SK-N-SH treated with all-trans-retinoic acid at 6 μM for 48 hours (cell line): ENCODE measurements at regions not wholly inside any gene's neighbourhood (a gene's known extent, or its start where the extent isn't known, plus 50 kb on each side); places are given as distances from the start of the nearest gene placed in this dataset.

Experiments
- ATAC-seq: fragments of 200-7000 bp; cut with Tn5 transposase; 3 replicates; pipeline ENCODE4 v1.9.1; 2020; ENCODE audit warnings: mild to moderate bottlenecking, moderate library complexity
- ARNTL ChIP-seq: fragments of 450-650 bp; formaldehyde crosslinking; IDR thresholded peaks from 2 replicates; pipeline ENCODE4 v1.5.0; 2020; ENCODE audit warnings: low read depth, mild to moderate bottlenecking, moderate library complexity, borderline replicate concordance
- BACH2 ChIP-seq: fragments of 250-450 bp; sonication (Bioruptor Pico); IDR thresholded peaks from 2 replicates; pipeline ENCODE4 v1.9.0; 2021; ENCODE audit warnings: mild to moderate bottlenecking, borderline replicate concordance
- CREB5 ChIP-seq: fragments of 250-450 bp; sonication (Bioruptor Pico); IDR thresholded peaks from 2 replicates; pipeline ENCODE4 v1.5.1; 2020; ENCODE audit warnings: low read depth, mild to moderate bottlenecking, moderate library complexity
- CSDC2 ChIP-seq: fragments of 250-450 bp; sonication (Bioruptor Pico); IDR thresholded peaks from 2 replicates; pipeline ENCODE4 v1.5.0; 2020; ENCODE audit warnings: mild to moderate bottlenecking, moderate library complexity
- ESRRG ChIP-seq: fragments of 250-450 bp; sonication (Bioruptor Pico); IDR thresholded peaks from 2 replicates; pipeline ENCODE4 v1.6.1; 2021; ENCODE audit warnings: mild to moderate bottlenecking
- GLIS3 ChIP-seq: fragments of 250-450 bp; sonication (Bioruptor Pico); IDR thresholded peaks from 2 replicates; pipeline ENCODE4 v1.5.0; 2020; ENCODE audit warnings: mild to moderate bottlenecking, moderate library complexity
- ISL1 ChIP-seq: fragments of 250-450 bp; sonication (Bioruptor Pico); IDR thresholded peaks from 2 replicates; pipeline ENCODE4 v2.1.2; 2022; ENCODE audit warnings: mild to moderate bottlenecking, moderate library complexity
- PPARA ChIP-seq: fragments of 250-450 bp; sonication (Bioruptor Pico); IDR thresholded peaks from 2 replicates; pipeline ENCODE4 v1.5.0; 2020; ENCODE audit warnings: mild to moderate bottlenecking, borderline replicate concordance
- SNAI2 ChIP-seq: fragments of 250-450 bp; sonication (Bioruptor Pico); IDR thresholded peaks from 2 replicates; pipeline ENCODE4 v1.5.0; 2020; ENCODE audit warnings: mild to moderate bottlenecking, moderate library complexity
- TCF4 ChIP-seq: fragments of 250-450 bp; sonication (Bioruptor Pico); IDR thresholded peaks from 2 replicates; pipeline ENCODE4 v1.8.0; 2021; ENCODE audit warnings: mild to moderate bottlenecking, moderate library complexity, borderline replicate concordance
- TOX ChIP-seq: fragments of 250-450 bp; sonication (Bioruptor Pico); IDR thresholded peaks from 2 replicates; pipeline ENCODE4 v1.8.0; 2021; ENCODE audit warnings: mild to moderate bottlenecking, moderate library complexity, borderline replicate concordance
- TSHZ2 ChIP-seq: fragments of 250-450 bp; sonication (Bioruptor Pico); IDR thresholded peaks from 2 replicates; pipeline ENCODE4 v1.5.0; 2020; ENCODE audit warnings: mild to moderate bottlenecking, moderate library complexity
- ZC3H10 ChIP-seq: fragments of 250-450 bp; sonication (Bioruptor Pico); IDR thresholded peaks from 2 replicates; pipeline ENCODE4 v1.5.1; 2021; ENCODE audit warnings: mild to moderate bottlenecking, moderate library complexity
- ZFP3 ChIP-seq: fragments of 250-450 bp; sonication (Bioruptor Pico); IDR thresholded peaks from 2 replicates; pipeline ENCODE4 v1.5.0; 2020; ENCODE audit warnings: mild to moderate bottlenecking, moderate library complexity
- ZFP30 ChIP-seq: fragments of 450-650 bp; formaldehyde crosslinking; IDR thresholded peaks from 2 replicates; pipeline ENCODE4 v1.5.0; 2022; ENCODE audit warnings: mild to moderate bottlenecking, moderate library complexity
- ZNF565 ChIP-seq: fragments of 450-650 bp; formaldehyde crosslinking; conservative IDR thresholded peaks from 2 replicates; pipeline ENCODE4 v1.5.0; 2020; ENCODE audit warnings: low read depth, mild to moderate bottlenecking, moderate library complexity
- ZNF70 ChIP-seq: fragments of 450-650 bp; formaldehyde crosslinking; IDR thresholded peaks from 2 replicates; pipeline ENCODE4 v1.5.0; 2020; ENCODE audit warnings: mild to moderate bottlenecking, moderate library complexity
- ZNF8 ChIP-seq: fragments of 450-650 bp; formaldehyde crosslinking; IDR thresholded peaks from 2 replicates; pipeline ENCODE4 v1.5.0; 2020; ENCODE audit warnings: mild to moderate bottlenecking, moderate library complexity
- TF ChIP-seq, protein P1 (sequence below): fragments of 250-450 bp; sonication (Bioruptor Pico); IDR thresholded peaks from 2 replicates; pipeline ENCODE4 v1.5.1; 2021; ENCODE audit warnings: mild to moderate bottlenecking, moderate library complexity
- TF ChIP-seq, protein P2 (sequence below): fragments of 250-450 bp; sonication (Bioruptor Pico); IDR thresholded peaks from 2 replicates; pipeline ENCODE4 v1.8.0; 2021; ENCODE audit warnings: low read depth, mild to moderate bottlenecking, moderate library complexity, borderline replicate concordance
- TF ChIP-seq, protein P3 (sequence below): fragments of 250-450 bp; sonication (Bioruptor Pico); IDR thresholded peaks from 2 replicates; pipeline ENCODE4 v1.8.0; 2020; ENCODE audit warnings: mild to moderate bottlenecking, moderate library complexity, borderline replicate concordance

DNA sequence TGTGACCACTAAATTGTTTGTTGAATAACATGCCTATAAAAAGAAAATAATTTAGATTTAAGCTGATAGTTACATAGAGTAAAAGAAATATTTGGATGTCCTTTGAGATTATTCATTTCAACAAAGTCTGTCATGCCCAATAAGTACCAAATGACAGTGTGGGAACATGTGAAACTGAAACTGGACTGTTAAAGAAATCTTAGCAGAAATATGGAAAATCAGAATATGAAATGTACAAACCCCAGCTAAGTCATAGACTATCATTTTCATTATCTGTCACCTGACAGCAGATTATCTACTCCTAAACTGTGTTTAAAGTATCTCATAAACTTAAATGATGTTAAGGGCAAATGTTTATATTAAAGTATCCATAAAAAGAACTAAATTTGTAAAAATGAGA lies 437.8 kb upstream of the FAM241A start:
- ATAC-seq = no peak
- TF ChIP-seq ESRRG (CRISPR knock-in tag) (no peak), ARNTL (CRISPR knock-in tag) (no peak), TOX (CRISPR knock-in tag) (no peak), PPARA (CRISPR knock-in tag) (no peak), ZNF70 (CRISPR knock-in tag) (no peak), TCF4 (CRISPR knock-in tag) (no peak), CSDC2 (no peak), ZC3H10 (no peak), ZFP30 (CRISPR knock-in tag) (no peak), ZNF565 (CRISPR knock-in tag) (no peak), SNAI2 (CRISPR knock-in tag) (no peak), ISL1 (CRISPR knock-in tag) (no peak), GLIS3 (CRISPR knock-in tag) (no peak)
- TF ChIP-seq, protein P1, sequence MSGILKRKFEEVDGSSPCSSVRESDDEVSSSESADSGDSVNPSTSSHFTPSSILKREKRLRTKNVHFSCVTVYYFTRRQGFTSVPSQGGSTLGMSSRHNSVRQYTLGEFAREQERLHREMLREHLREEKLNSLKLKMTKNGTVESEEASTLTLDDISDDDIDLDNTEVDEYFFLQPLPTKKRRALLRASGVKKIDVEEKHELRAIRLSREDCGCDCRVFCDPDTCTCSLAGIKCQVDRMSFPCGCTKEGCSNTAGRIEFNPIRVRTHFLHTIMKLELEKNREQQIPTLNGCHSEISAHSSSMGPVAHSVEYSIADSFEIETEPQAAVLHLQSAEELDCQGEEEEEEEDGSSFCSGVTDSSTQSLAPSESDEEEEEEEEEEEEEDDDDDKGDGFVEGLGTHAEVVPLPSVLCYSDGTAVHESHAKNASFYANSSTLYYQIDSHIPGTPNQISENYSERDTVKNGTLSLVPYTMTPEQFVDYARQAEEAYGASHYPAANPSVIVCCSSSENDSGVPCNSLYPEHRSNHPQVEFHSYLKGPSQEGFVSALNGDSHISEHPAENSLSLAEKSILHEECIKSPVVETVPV = no peak

GRCh38 chr4:111712093-111712677 lies 433.1 kb upstream of the FAM241A start:
- ATAC-seq = no peak
- no peak for TF ChIP-seq SNAI2 (CRISPR knock-in tag)
- TF ChIP-seq, protein P2, sequence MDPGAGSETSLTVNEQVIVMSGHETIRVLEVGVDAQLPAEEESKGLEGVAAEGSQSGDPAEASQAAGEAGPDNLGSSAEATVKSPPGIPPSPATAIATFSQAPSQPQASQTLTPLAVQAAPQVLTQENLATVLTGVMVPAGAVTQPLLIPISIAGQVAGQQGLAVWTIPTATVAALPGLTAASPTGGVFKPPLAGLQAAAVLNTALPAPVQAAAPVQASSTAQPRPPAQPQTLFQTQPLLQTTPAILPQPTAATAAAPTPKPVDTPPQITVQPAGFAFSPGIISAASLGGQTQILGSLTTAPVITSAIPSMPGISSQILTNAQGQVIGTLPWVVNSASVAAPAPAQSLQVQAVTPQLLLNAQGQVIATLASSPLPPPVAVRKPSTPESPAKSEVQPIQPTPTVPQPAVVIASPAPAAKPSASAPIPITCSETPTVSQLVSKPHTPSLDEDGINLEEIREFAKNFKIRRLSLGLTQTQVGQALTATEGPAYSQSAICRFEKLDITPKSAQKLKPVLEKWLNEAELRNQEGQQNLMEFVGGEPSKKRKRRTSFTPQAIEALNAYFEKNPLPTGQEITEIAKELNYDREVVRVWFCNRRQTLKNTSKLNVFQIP (CRISPR knock-in tag) = no peak
- TF ChIP-seq BACH2 (CRISPR knock-in tag) = no peak
- no peak for TF ChIP-seq CREB5 (CRISPR knock-in tag)
- TF ChIP-seq TCF4 (CRISPR knock-in tag) = no peak
- no peak for TF ChIP-seq ZFP3 (CRISPR knock-in tag)
- no peak for TF ChIP-seq ISL1 (CRISPR knock-in tag)
- no peak for TF ChIP-seq ZNF565 (CRISPR knock-in tag)
- no peak for TF ChIP-seq GLIS3 (CRISPR knock-in tag)
- TF ChIP-seq TSHZ2 = no peak
- TF ChIP-seq, protein P3, sequence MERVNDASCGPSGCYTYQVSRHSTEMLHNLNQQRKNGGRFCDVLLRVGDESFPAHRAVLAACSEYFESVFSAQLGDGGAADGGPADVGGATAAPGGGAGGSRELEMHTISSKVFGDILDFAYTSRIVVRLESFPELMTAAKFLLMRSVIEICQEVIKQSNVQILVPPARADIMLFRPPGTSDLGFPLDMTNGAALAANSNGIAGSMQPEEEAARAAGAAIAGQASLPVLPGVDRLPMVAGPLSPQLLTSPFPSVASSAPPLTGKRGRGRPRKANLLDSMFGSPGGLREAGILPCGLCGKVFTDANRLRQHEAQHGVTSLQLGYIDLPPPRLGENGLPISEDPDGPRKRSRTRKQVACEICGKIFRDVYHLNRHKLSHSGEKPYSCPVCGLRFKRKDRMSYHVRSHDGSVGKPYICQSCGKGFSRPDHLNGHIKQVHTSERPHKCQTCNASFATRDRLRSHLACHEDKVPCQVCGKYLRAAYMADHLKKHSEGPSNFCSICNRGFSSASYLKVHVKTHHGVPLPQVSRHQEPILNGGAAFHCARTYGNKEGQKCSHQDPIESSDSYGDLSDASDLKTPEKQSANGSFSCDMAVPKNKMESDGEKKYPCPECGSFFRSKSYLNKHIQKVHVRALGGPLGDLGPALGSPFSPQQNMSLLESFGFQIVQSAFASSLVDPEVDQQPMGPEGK (CRISPR knock-in tag) = no peak
- TF ChIP-seq ZNF8 = no peak
- TF ChIP-seq ZNF70 (CRISPR knock-in tag) = no peak

GRCh38 chr4:111713276-111713675 lies 432.0 kb upstream of the FAM241A start:
- no peak for ATAC-seq
- no peak for TF ChIP-seq TSHZ2
- no peak for TF ChIP-seq SNAI2 (CRISPR knock-in tag)
- no peak for TF ChIP-seq ARNTL (CRISPR knock-in tag)
- TF ChIP-seq GLIS3 (CRISPR knock-in tag) = no peak
- no peak for TF ChIP-seq TOX (CRISPR knock-in tag)
- TF ChIP-seq, protein P2 (CRISPR knock-in tag) = no peak
- no peak for TF ChIP-seq ZNF70 (CRISPR knock-in tag)
- no peak for TF ChIP-seq ESRRG (CRISPR knock-in tag)
- no peak for TF ChIP-seq ZFP30 (CRISPR knock-in tag)
- no peak for TF ChIP-seq CSDC2
- TF ChIP-seq ZNF8 = no peak
- no peak for TF ChIP-seq ZFP3 (CRISPR knock-in tag)
